ENCODE measurements at regions not wholly inside any gene's neighbourhood (a gene's known extent, or its start where the extent isn't known, plus 50 kb on each side); places are given as distances from the start of the nearest gene placed in this dataset.
"Not testable (repeated sequence)": the region's sequence is repeated elsewhere in the genome, so short reads cannot be mapped to it uniquely, and the experiment has no call there.

DNA sequence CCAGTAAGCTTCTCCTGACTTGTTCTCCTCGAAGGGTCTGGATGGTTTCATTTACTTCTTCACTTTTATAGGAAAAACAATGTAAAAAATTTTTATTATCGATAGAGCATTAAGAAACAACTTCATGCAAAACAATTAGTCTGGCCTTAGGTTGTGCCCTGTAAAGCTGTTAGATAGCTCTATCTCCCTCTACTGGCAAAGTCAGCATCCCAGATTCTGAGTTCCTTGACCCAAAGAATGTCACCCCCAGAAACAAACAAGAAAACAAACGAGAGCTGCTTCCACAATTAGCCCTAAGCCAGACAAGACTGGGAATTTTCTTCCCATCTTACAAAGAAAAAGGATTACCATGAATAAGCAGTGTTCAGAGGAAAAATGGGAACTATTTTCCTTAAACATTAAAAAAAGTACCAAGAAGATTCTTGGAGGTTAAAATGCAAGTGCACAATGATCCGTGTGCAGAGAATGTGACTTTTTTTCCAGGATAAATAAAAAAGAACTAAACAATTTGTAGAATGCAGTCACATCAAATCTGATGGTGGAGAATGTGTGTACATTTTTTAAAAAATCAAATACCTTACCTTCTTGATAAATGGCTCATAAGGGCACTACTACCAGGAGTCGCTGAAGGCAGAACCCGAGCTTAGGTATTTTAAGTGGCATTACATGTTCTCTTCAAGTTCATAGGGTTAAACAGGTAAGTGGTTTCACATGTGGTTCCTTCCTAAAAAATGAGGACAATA is 293.2 kb downstream of the FBXO8 start:
- no peaks in the 10 kb centered on the region for H3K27me3 Mint-ChIP-seq (ENCODE audit: low read depth)
- WGBS (ENCODE audit: extremely low coverage, insufficient read length, low lambda C conversion rate) = no CpG with 5 or more reads among the region's 6 CpGs
- H3K36me3 Mint-ChIP-seq (ENCODE audit: insufficient read depth in 1 of 3, low read depth in 3 of 3) = no peaks in the 10 kb centered on the region
- H3K9ac ChIP-seq (ENCODE audit: extremely low read depth, insufficient read length, low read length) = no peak overlapping the region
- no peak overlapping the region for H4K8ac ChIP-seq (replicated peaks; ENCODE audit: insufficient read length, low read depth, low read length)
- H3K23ac ChIP-seq (ENCODE audit: insufficient read length, low read depth, low read length) = no peak overlapping the region
- H2BK120ac ChIP-seq (ENCODE audit: low read depth, low read length, poor library complexity, severe bottlenecking) = no peak overlapping the region
- no peak overlapping the region for H3K4me2 ChIP-seq (ENCODE audit: insufficient read depth, insufficient read length, low read length)
- no peak for DNase-seq
- no peak overlapping the region for H2BK12ac ChIP-seq (ENCODE audit: insufficient read length, low read depth, low read length)
- H3K4me1 ChIP-seq (ENCODE audit: insufficient read depth, low read length) = no peaks in the 10 kb centered on the region
- no peak overlapping the region for H4K5ac ChIP-seq (ENCODE audit: insufficient read length, low read depth, low read length)
- H3K23me2 ChIP-seq (ENCODE audit: insufficient read length, low read depth, low read length, poor library complexity, severe bottlenecking) = no peaks in the 10 kb centered on the region
- H4K20me1 ChIP-seq (ENCODE audit: control insufficient read depth, insufficient read depth, insufficient read length) = no peaks in the 10 kb centered on the region
- H3K14ac ChIP-seq (ENCODE audit: insufficient read depth, low read length) = no peak overlapping the region
- TF ChIP-seq, protein P1, sequence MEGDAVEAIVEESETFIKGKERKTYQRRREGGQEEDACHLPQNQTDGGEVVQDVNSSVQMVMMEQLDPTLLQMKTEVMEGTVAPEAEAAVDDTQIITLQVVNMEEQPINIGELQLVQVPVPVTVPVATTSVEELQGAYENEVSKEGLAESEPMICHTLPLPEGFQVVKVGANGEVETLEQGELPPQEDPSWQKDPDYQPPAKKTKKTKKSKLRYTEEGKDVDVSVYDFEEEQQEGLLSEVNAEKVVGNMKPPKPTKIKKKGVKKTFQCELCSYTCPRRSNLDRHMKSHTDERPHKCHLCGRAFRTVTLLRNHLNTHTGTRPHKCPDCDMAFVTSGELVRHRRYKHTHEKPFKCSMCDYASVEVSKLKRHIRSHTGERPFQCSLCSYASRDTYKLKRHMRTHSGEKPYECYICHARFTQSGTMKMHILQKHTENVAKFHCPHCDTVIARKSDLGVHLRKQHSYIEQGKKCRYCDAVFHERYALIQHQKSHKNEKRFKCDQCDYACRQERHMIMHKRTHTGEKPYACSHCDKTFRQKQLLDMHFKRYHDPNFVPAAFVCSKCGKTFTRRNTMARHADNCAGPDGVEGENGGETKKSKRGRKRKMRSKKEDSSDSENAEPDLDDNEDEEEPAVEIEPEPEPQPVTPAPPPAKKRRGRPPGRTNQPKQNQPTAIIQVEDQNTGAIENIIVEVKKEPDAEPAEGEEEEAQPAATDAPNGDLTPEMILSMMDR (conservative IDR thresholded peaks at IDR 0.05) = peak; percentile 75
- no peaks in the 10 kb centered on the region; a peak in 1 of 5 replicates for H3K9me3 Mint-ChIP-seq
- no peak overlapping the region for H3K27ac ChIP-seq (ENCODE audit: insufficient read length, low read depth, low read length)
- H3K79me1 ChIP-seq (ENCODE audit: insufficient read depth, low read depth, low read length, poor library complexity, severe bottlenecking) = no peaks in the 10 kb centered on the region
- H3K18ac ChIP-seq (ENCODE audit: insufficient read length, low read depth, low read length) = no peak overlapping the region
- 0 out of 4 replicates have a peak, but pooled peaks cover 0 to 3% of the 10 kb centered on the region in 2 experiments for H3K4me1 Mint-ChIP-seq
- no peak overlapping the region for H3K4ac ChIP-seq (ENCODE audit: low read depth, low read length)
- no peak overlapping the region for H2AK5ac ChIP-seq (ENCODE audit: insufficient read length, low read length)
- 0 out of 7 replicates have a peak overlapping the region, but pooled peaks of 1 of the 3 experiments have one; percentile 6 for H3K27ac Mint-ChIP-seq
- H2BK5ac ChIP-seq (ENCODE audit: insufficient read length, low read length) = no peak overlapping the region
- H2BK20ac ChIP-seq (ENCODE audit: low read depth, low read length, poor library complexity, severe bottlenecking) = no peak overlapping the region
- no peaks in the 10 kb centered on the region for H3K79me2 ChIP-seq (ENCODE audit: insufficient read depth, low read length)
- H2BK15ac ChIP-seq (ENCODE audit: low read depth, low read length) = no peak overlapping the region
- no peak overlapping the region for H4K91ac ChIP-seq (ENCODE audit: insufficient read length, low read depth, low read length)
- no peak overlapping the region for H3K4me3 Mint-ChIP-seq
- no peak overlapping the region for H3T11ph ChIP-seq (ENCODE audit: low read length)
- no peak overlapping the region for H2AFZ ChIP-seq (ENCODE audit: low read length)
- no peaks in the 10 kb centered on the region for H3K27me3 ChIP-seq (ENCODE audit: insufficient read depth, low read length)
- no peak overlapping the region for H3K56ac ChIP-seq (ENCODE audit: insufficient read length, low read depth, low read length)
- H3K9me3 ChIP-seq (ENCODE audit: control insufficient read depth, low read depth, low read length) = no peaks in the 10 kb centered on the region

DNA sequence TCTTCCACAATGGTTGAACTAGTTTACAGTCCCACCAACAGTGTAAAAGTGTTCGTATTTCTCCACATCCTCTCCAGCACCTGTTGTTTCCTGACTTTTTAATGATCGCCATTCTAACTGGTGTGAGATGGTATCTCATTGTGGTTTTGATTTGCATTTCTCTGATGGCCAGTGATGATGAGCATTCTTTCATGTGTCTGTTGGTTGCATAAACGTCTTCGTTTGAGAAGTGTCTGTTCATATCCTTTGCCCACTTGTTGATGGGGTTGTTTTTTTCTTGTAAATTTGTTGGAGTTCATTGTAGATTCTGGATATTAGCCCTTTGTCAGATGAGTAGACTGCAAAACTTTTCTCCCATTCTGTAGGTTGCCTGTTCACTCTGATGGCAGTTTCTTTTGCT is 319.9 kb downstream of the FBXO8 start:
- H3K23ac ChIP-seq (ENCODE audit: insufficient read length, low read depth, low read length); H4K5ac ChIP-seq (ENCODE audit: insufficient read length, low read depth, low read length); H2AFZ ChIP-seq (ENCODE audit: low read length); H3K9ac ChIP-seq (ENCODE audit: extremely low read depth, insufficient read length, low read length); H2AK5ac ChIP-seq (ENCODE audit: insufficient read length, low read length); H4K20me1 ChIP-seq (ENCODE audit: control insufficient read depth, insufficient read depth, insufficient read length); H3K79me1 ChIP-seq (ENCODE audit: insufficient read depth, low read depth, low read length, poor library complexity, severe bottlenecking); H3K23me2 ChIP-seq (ENCODE audit: insufficient read length, low read depth, low read length, poor library complexity, severe bottlenecking); H2BK20ac ChIP-seq (ENCODE audit: low read depth, low read length, poor library complexity, severe bottlenecking); H4K91ac ChIP-seq (ENCODE audit: insufficient read length, low read depth, low read length); H3K4me1 Mint-ChIP-seq; H3K4me3 Mint-ChIP-seq; H4K8ac ChIP-seq (replicated peaks; ENCODE audit: insufficient read length, low read depth, low read length); H2BK5ac ChIP-seq (ENCODE audit: insufficient read length, low read length); H2BK120ac ChIP-seq (ENCODE audit: low read depth, low read length, poor library complexity, severe bottlenecking); H3K79me2 ChIP-seq (ENCODE audit: insufficient read depth, low read length); H3K27me3 Mint-ChIP-seq (ENCODE audit: low read depth); H3K56ac ChIP-seq (ENCODE audit: insufficient read length, low read depth, low read length); H3K27me3 ChIP-seq (ENCODE audit: insufficient read depth, low read length); H3K36me3 Mint-ChIP-seq (ENCODE audit: insufficient read depth in 1 of 3, low read depth in 3 of 3); H3K4me1 ChIP-seq (ENCODE audit: insufficient read depth, low read length); H3T11ph ChIP-seq (ENCODE audit: low read length); H3K18ac ChIP-seq (ENCODE audit: insufficient read length, low read depth, low read length); H2BK15ac ChIP-seq (ENCODE audit: low read depth, low read length); H3K14ac ChIP-seq (ENCODE audit: insufficient read depth, low read length); H3K4ac ChIP-seq (ENCODE audit: low read depth, low read length); H3K9me3 ChIP-seq (ENCODE audit: control insufficient read depth, low read depth, low read length); H3K27ac Mint-ChIP-seq; H2BK12ac ChIP-seq (ENCODE audit: insufficient read length, low read depth, low read length); H3K4me2 ChIP-seq (ENCODE audit: insufficient read depth, insufficient read length, low read length); DNase-seq; H3K27ac ChIP-seq (ENCODE audit: insufficient read length, low read depth, low read length): not testable (repeated sequence)
- H3K9me3 Mint-ChIP-seq = peaks cover 11 to 14% of the 10 kb centered on the region in 2 experiments
- no CpG with 5 or more reads among the region's 4 CpGs for WGBS (ENCODE audit: extremely low coverage, insufficient read length, low lambda C conversion rate)
